Stimulated activated CD8-positive, alpha-beta memory T cell treated with anti-CD3 and anti-CD28 coated beads, Interleukin-7, amount 100 ng/mL, for 4 hours (primary cell): ENCODE measurements at regions not wholly inside any gene's neighbourhood (a gene's known extent, or its start where the extent isn't known, plus 50 kb on each side); places are given as distances from the start of the nearest gene placed in this dataset.
"Not testable (repeated sequence)": the region's sequence is repeated elsewhere in the genome, so short reads cannot be mapped to it uniquely, and the experiment has no call there.

ENCODE experiments used
- DNase-seq, 2 donors: peaks; one replicate each; pipeline ENCODE4 v3.0.0-alpha.2; 2020; ENCODE audit warnings: low read depth in 2 of 2

GRCh38 chr6:20263059-20263458, 50.8 kb upstream of the MBOAT1 start:
- DNase-seq, result no peak

GRCh38 chr6:20265842-20266241, 53.6 kb upstream of the MBOAT1 start:
- DNase-seq, result no peak

DNA sequence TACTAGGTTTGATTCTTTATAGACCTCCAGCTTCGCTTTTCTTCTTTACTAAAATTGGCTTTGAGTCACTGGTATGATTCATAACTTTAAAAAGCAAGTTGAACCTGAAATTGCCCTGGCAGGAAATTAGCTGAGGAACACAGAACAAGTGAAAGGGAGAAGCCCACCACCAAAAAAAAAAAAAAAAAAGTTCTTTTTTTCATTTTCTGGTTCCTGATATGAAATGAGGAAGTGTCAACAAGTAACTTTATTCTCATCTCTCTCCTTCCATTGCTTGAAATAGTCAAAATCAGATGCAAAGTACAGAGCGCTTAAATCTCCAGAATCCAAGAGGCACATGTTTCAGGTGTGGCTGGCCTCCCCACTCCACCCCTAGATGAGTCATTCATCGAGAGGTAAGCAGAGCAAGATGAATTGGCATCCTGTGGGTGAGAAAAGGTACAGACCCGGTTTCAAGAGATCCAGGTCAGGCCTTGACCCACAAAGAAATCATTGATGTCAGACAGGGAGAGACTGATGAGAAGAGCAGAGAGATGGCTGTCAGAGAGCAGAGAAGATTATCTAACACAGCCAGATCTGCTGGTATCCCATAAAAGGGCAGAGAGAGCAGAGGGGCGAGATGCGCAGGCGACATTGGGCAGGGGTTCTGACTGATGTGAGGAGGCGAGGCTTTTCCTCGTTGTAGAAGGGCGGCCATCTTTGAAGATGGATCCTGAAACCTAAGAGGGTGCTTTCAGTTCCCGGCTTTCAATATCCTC, 54.8 kb upstream of the MBOAT1 start:
- DNase-seq, result no peak

DNA sequence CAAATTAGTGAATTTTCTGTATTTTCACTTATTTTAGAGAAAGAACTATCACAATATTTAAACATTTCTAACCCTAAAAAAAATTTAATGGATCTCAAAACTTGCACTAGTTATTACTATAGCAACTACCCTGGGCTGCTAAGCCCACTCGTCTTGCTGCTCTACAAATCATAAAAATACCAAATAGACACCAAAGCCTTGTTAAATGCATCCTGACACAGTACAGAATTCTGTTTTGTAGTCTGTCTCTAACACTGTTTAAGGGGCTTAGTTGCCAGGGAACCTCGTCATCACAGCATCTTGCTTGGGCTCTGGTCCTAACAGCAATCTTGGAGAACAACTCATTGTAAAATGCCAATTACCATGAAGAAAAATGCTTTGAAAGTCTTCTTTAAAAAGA, 56.9 kb upstream of the MBOAT1 start:
- no peak for DNase-seq

- no peak for DNase-seq
Measured at GRCh38 chr6:20271818-20272217, 59.5 kb upstream of the MBOAT1 start.

GRCh38 chr6:20274137-20274536, 61.9 kb upstream of the MBOAT1 start:
- no peak for DNase-seq

DNA sequence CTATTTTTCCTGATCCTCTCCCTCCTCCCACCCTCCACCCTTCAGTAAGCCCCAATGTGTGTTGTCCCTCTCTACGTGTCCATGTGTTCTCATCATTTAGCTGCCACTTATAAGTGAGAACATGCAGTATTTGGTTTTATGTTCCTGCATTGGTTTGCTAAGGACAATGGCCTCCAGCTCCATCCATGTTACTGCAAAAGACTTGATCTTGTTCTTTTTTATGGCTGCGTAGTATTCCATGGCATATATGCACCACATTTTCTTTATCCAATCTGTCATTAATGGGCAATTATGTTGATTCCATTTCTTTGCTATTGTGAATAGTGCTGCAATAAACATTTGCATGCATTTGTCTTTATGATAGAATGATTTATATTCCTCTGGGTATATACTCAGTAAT, 63.6 kb upstream of the MBOAT1 start:
- DNase-seq, result not testable (repeated sequence)

DNA sequence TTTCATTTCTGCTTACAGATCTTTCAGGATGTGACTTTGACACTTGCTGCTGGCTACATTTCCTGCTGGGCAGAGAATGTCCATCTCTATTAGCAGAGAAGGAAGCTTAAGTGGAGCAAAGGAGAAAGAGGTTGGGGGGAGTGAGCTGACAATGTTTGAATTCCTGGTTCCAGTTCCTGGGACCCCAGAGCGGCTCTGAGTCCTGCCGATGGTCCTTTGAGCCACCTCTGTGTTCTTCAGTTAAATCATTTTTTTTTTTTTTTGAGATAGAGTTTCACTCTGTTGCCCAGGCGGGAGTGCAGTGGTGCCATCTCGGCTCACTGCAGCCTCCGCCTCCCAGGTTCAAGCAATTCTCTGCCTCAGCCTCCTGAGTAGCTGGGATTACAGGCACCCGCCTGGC, 65.5 kb upstream of the MBOAT1 start:
- DNase-seq, result not testable (repeated sequence)

- no peak for DNase-seq
Measured at GRCh38 chr6:20279051-20279450, 66.8 kb upstream of the MBOAT1 start.

DNA sequence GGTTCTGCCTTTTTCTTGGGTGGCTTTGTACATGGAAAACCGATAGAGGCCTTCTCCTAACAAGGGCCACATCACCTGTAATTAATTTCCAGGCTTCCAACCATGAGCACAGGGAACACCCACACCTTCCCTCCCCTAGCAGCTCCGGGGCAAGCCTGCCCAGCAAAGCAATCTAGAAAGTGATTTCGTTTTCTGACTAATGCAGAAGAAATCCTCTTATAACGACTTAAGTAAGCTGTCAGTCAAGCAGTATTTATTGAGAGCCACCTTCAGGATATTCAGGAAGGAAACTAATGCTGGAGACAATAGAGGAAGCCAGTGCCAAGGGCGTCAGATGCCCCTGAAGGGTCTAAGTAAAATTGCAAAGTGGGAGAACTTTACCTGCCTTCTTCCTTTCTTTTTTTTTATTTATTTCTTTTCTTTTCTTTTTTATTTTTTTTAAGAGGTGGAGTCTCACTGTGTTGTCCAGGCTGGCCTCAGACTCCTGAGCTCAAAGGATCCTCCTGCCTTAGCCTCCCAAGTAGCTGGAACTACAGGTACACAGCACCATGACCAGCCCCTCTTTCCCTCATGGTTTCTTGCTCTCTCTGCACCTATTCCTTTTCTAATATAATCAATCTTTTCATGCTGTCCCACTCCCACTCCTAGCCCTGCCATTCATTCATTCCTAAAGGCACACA, 67.5 kb upstream of the MBOAT1 start:
- no peak for DNase-seq

DNA sequence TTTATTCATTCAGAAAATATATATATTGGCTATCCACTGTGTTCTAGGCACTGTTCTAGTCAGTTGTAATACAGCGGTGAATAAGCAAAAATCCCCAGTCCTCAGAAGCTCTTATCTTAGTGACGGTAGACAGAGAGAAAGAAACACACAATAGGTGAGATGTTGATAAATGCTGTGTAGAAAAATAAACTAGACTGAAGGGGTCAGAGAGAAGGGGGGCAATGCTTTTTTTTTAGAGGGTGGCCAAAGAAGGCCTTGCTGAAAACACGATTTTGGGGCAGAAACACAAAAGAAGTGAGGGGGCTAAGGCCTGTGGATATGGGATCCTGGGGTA, 68.0 kb upstream of the MBOAT1 start:
- DNase-seq, result no peak

- no peak for DNase-seq
Measured at GRCh38 chr6:20284672-20285071, 72.4 kb upstream of the MBOAT1 start.

- DNase-seq, result no peak
Measured at GRCh38 chr6:20286968-20287565, 74.8 kb upstream of the MBOAT1 start.

GRCh38 chr6:20291764-20292580, 79.7 kb upstream of the MBOAT1 start:
- DNase-seq, result peak; percentile 51 to 66

DNA sequence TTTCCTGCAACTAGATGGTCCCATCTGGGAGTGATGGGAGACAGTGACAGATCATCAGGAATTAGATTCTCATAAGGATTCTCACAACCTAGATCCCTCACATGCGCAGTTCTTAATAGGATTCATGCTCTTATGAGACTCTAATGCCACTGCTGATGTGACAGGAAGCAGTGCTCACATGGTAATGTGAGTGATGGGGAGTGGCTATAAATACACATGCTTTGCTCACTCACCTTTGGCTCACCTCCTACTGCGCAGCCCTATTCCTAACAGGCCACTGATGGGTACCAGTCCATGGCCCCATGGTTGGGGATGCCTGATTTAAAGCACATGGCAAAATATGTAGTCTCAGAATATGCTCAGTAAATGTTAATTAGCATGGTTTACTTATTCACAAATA, 80.6 kb upstream of the MBOAT1 start:
- DNase-seq, result no peak

DNA sequence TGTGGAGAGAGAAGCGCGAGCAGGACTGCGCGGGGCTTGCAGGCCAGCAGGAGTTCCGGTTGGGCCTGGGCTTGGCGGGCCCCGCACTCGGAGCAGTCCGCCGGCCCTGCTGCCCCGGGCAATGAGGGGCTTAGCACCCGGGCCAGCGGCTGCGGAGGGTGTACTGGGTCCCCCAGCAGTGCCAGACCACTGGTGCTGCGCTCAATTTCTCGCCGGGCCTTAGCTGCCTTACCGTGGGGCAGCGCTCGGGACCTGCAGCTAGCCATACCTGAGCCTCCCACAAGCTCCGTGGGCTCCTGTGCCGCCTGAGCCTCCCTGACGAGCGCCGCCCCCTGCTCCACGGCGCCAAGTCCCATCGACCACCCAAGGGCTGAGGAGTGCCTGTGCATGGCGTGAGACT, 89.0 kb upstream of the MBOAT1 start:
- DNase-seq, result no peak

- no peak for DNase-seq
Measured at GRCh38 chr6:20302168-20302567, 89.9 kb upstream of the MBOAT1 start.

- no peak for DNase-seq
Measured at GRCh38 chr6:20302702-20303251, 90.5 kb upstream of the MBOAT1 start.

GRCh38 chr6:20306491-20306890, 94.2 kb upstream of the MBOAT1 start:
- DNase-seq, result no peak

- no peak for DNase-seq
Measured at GRCh38 chr6:20309186-20309585, 92.5 kb upstream of the E2F3 start.

GRCh38 chr6:20310185-20310584, 91.5 kb upstream of the E2F3 start:
- DNase-seq, result no peak

GRCh38 chr6:20312606-20313005, 89.1 kb upstream of the E2F3 start:
- no peak for DNase-seq
